Nephron (organoid): ENCODE measurements at regions not wholly inside any gene's neighbourhood (a gene's known extent, or its start where the extent isn't known, plus 50 kb on each side); places are given as distances from the start of the nearest gene placed in this dataset.

Source experiments
- H3K27ac Mint-ChIP-seq, 3 experiments: 2 replicates each; pipeline ENCODE4 v1.8.0; 2020; ENCODE audit warnings: mixed read lengths in 3 of 3, mild to moderate bottlenecking in 2 of 3, moderate library complexity in 1 of 3
- H3K27me3 Mint-ChIP-seq: 2 replicates; pipeline ENCODE4 v1.8.0; 2021; ENCODE audit warnings: low read depth, mild to moderate bottlenecking, moderate library complexity, mixed read lengths
- H3K36me3 Mint-ChIP-seq: 2 replicates; pipeline ENCODE4 v1.8.0; 2020; ENCODE audit warnings: low read depth, mixed read lengths
- H3K4me1 Mint-ChIP-seq: 2 replicates; pipeline ENCODE4 v1.8.0; 2020; ENCODE audit warnings: mixed read lengths
- H3K4me3 Mint-ChIP-seq, 3 experiments: 2 replicates each; pipeline ENCODE4 v1.8.0; 2020; ENCODE audit warnings: mild to moderate bottlenecking in 3 of 3, mixed read lengths in 3 of 3, moderate library complexity in 2 of 3
- H3K9me3 Mint-ChIP-seq: 2 replicates; pipeline ENCODE4 v1.8.0; 2020; ENCODE audit warnings: mixed read lengths
- TF ChIP-seq, protein P1 (sequence below), 3 experiments: fragments of 200-600 bp; sonication (generic); IDR thresholded peaks; one replicate each; pipeline ENCODE4 v1.5.0; 2021; ENCODE audit warnings: antibody characterized with exemption in 3 of 3; ENCODE audit not compliant: unreplicated experiment in 3 of 3

DNA sequence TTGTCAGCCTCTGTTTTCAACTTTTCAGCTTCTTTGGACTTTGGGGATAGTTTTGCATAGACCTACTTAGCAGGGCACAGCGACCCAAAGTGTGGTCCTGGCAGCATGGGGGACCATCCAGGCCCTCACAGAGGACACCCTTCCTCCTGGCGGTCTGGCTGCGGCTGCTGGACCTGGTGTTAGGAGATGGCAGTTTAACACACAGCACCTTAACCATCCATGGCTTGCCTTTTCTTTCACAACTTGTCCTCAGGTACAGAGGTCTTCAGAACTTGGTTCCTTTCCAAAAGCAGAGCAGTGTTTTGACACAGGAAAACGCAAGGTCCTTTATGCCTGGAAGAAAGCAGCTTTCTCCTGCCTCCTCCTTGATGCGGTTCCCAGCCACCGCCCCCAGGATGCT lies 68.1 kb downstream of the RHOU start:
- Mint-ChIP-seq H3K27ac (peak overlapping the region; percentile 79 to 94 (median 91)), H3K27me3 (peaks cover 3% of the 10 kb centered on the region), H3K9me3 (no peaks in the 10 kb centered on the region), H3K4me3 (no peak overlapping the region), H3K36me3 (no peaks in the 10 kb centered on the region), H3K4me1 (peaks cover 57% of the 10 kb centered on the region)
- TF ChIP-seq, protein P1, sequence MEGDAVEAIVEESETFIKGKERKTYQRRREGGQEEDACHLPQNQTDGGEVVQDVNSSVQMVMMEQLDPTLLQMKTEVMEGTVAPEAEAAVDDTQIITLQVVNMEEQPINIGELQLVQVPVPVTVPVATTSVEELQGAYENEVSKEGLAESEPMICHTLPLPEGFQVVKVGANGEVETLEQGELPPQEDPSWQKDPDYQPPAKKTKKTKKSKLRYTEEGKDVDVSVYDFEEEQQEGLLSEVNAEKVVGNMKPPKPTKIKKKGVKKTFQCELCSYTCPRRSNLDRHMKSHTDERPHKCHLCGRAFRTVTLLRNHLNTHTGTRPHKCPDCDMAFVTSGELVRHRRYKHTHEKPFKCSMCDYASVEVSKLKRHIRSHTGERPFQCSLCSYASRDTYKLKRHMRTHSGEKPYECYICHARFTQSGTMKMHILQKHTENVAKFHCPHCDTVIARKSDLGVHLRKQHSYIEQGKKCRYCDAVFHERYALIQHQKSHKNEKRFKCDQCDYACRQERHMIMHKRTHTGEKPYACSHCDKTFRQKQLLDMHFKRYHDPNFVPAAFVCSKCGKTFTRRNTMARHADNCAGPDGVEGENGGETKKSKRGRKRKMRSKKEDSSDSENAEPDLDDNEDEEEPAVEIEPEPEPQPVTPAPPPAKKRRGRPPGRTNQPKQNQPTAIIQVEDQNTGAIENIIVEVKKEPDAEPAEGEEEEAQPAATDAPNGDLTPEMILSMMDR (IDR thresholded peaks at IDR 0.05; ENCODE audit: unreplicated experiment in 3 of 3), result no peak

DNA sequence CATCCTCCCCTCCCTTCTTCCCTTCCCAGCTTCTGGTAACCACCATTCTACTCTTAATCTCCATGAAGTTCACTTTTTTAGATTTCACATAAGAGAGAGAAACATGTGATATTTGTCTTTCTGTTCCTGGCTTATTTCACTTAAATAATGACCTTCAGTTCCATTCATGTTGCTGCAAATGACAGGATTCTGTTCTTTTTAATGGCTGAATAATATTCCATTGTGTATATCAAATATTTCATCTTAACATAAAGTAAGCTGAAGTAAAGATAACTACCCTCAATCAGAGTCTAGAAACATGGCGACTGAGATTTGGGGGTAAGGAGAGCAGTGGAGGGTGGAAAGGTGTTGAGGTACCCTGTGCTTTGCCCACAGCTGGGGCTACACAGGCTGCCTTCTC lies 68.9 kb downstream of the RHOU start:
- Mint-ChIP-seq H3K27me3 (peaks cover 3% of the 10 kb centered on the region), H3K36me3 (no peaks in the 10 kb centered on the region), H3K9me3 (no peaks in the 10 kb centered on the region), H3K27ac (peak overlapping the region; percentile 26 to 91 (median 67)), H3K4me3 (no peak overlapping the region), H3K4me1 (peaks cover 60% of the 10 kb centered on the region)
- TF ChIP-seq, protein P1 (IDR thresholded peaks at IDR 0.05; ENCODE audit: unreplicated experiment in 3 of 3), result no peak

DNA sequence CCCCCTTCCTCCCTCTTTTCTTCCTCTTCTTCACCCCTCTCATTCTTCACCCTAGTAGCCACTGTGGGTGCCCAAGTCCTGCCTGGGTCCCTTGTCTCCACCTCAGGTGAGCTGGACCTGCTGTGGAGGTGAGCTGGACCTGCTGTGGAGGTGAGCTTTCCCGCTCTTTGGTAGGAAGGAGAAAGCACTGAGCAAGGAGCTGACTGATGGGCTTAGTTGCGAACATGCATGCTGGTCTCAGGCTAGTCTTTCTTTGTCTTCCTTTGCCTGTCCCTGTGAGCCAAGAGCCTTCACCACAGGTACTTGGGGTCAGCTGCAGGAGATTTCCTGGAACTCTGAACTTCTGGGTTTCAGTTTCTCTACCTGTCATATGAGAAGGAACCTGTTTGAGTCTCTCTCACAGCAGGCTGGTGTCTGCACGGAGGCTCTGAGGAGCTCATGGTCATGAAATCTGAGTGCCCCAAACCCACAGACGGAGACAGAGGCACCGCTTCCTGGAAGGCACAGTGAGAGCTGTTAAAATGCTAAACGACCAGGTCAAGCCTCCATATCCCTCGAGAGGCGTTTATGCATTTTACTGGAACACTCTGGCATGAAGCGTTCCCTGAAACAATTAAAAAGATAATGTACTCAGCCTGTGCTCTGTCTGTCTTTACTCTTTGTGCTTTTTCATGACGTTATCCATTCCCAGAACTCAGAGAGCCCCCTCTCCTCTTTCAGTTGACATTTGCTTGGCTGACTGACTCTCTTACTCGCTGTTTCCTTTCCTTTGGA lies 69.5 kb downstream of the RHOU start:
- no peaks in the 10 kb centered on the region for H3K9me3 Mint-ChIP-seq
- peak overlapping the region; percentile 40 to 91 (median 84) for H3K27ac Mint-ChIP-seq
- no peaks in the 10 kb centered on the region for H3K36me3 Mint-ChIP-seq
- peak overlapping the region in 2 of 3 experiments; percentile 3 to 10 for H3K4me3 Mint-ChIP-seq
- TF ChIP-seq, protein P1 (IDR thresholded peaks at IDR 0.05; ENCODE audit: unreplicated experiment in 3 of 3), result no peak
- H3K27me3 Mint-ChIP-seq, result peaks cover 3% of the 10 kb centered on the region
- H3K4me1 Mint-ChIP-seq, result peaks cover 60% of the 10 kb centered on the region

DNA sequence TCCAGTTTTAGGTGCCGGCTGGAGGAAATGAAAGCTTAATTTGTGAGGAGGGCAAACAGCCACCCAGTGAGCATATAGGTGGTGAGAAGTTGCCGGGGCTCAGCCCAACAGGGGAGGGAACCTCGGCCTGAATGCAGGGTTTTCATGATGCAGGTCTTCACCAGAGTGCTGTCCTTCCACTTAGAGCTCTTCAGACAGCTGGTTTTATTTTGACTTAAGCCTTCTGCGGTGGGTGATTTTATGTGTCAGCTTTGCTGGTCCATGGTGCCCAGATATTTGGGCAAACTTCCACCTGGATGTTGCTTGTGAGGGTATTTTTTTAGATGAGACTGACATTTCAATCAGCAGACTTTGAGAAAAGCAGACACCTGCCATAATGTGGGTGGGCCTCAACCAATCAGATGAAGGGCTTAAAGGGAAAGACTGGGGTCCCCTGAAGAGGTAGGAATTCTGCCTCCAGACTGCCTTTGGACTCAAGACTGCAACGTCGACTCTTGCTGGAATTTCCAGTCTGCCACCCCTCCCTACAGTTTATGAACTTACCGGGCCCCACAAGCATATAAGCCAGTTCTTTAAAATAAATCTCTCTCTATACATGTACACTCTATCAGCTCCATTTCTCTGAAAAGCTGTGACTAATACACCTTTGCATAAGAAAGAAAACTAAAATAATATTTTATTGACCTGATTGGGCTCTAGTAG lies 72.8 kb downstream of the RHOU start:
- no peak overlapping the region for H3K27ac Mint-ChIP-seq
- TF ChIP-seq, protein P1 (IDR thresholded peaks at IDR 0.05; ENCODE audit: unreplicated experiment in 3 of 3), result no peak
- peaks cover 58% of the 10 kb centered on the region for H3K4me1 Mint-ChIP-seq
- peaks cover 3% of the 10 kb centered on the region for H3K27me3 Mint-ChIP-seq
- no peak overlapping the region for H3K4me3 Mint-ChIP-seq
- no peaks in the 10 kb centered on the region for H3K9me3 Mint-ChIP-seq
- H3K36me3 Mint-ChIP-seq, result no peaks in the 10 kb centered on the region

DNA sequence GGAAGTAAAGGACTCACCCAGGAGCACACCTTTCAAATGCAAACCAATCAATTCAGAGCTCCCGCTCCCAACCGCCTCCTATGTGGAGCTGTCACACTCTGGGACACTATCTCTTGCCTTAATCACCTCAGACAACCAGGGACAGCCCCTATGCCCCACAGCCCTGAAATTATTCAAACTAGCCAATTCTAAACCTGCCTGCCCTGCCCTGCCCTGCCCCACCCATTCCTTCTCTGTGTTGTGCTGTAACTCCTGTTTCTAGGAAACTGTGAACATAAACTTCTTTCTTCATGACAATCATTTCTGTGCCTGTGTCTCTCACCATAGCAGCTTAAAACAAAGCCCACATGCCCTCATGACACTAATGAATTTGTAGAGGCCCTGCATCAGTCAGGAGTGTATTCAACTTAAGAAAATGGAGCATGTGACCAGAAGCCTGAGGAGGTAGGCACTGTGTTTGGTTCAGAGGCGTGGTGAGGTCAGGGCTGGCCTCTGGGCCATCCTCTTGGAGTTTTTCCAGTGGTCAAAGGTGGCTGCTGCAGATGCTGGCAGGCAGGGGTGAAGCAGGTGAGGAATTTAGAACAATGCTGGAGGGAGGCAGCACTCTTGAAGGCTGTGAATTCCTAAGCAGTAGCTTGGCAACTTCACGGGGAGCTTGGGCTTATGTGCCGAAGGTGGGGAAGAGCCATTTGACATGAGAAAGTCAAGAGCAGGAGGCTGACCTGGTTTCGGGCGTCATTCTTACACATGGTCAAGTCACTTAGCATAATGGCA lies 74.5 kb downstream of the RHOU start:
- peaks cover under 1% of the 10 kb centered on the region for H3K27me3 Mint-ChIP-seq
- no peak overlapping the region for H3K4me3 Mint-ChIP-seq
- H3K9me3 Mint-ChIP-seq, result no peaks in the 10 kb centered on the region
- H3K4me1 Mint-ChIP-seq, result peaks cover 56% of the 10 kb centered on the region
- H3K27ac Mint-ChIP-seq, result peak overlapping the region; percentile 60 to 88 (median 78)
- H3K36me3 Mint-ChIP-seq, result no peaks in the 10 kb centered on the region
- TF ChIP-seq, protein P1 (IDR thresholded peaks at IDR 0.05; ENCODE audit: unreplicated experiment in 3 of 3), result no peak
